Upper lobe of right lung (tissue), 1 donor: ENCODE measurements at regions not wholly inside any gene's neighbourhood (a gene's known extent, or its start where the extent isn't known, plus 50 kb on each side); places are given as distances from the start of the nearest gene placed in this dataset.

Experiments used
- ATAC-seq: fragments of 200-7000 bp; cut with Tn5 transposase; one replicate; pipeline ENCODE4 v1.9.1; 2020; ENCODE audit warnings: mild to moderate bottlenecking, moderate library complexity
- DNase-seq: peaks from one replicate; pipeline ENCODE4 v3.0.0-alpha.2; 2020
- H3K27ac ChIP-seq: fragments of 200-600 bp; one replicate; pipeline ENCODE4 v1.8.0; 2022
- H3K27me3 ChIP-seq: fragments of 200-600 bp; one replicate; pipeline ENCODE4 v1.8.0; 2022; ENCODE audit warnings: mild to moderate bottlenecking
- H3K36me3 ChIP-seq: fragments of 200-600 bp; one replicate; pipeline ENCODE4 v1.8.0; 2022
- H3K4me1 ChIP-seq: fragments of 200-600 bp; one replicate; pipeline ENCODE4 v1.8.0; 2022
- H3K4me3 ChIP-seq: fragments of 200-600 bp; one replicate; pipeline ENCODE4 v1.8.0; 2022; ENCODE audit warnings: mild to moderate bottlenecking
- H3K9me3 ChIP-seq: fragments of 200-600 bp; one replicate; pipeline ENCODE4 v1.8.0; 2022
- intact Hi-C: fragments of 100-400 bp; cut with DNase I; formaldehyde crosslinking; loops from one replicate; pipeline ENCODE4 v1.11.0; 2022
- TF ChIP-seq, protein P1 (sequence below): fragments of 200-600 bp; IDR thresholded peaks from one replicate; pipeline ENCODE4 v1.8.0; 2022; ENCODE audit warnings: antibody characterized with exemption
- donor health status: DM: no; HTN: yes; CAD: no; lungs with severe emphysema.

DNA sequence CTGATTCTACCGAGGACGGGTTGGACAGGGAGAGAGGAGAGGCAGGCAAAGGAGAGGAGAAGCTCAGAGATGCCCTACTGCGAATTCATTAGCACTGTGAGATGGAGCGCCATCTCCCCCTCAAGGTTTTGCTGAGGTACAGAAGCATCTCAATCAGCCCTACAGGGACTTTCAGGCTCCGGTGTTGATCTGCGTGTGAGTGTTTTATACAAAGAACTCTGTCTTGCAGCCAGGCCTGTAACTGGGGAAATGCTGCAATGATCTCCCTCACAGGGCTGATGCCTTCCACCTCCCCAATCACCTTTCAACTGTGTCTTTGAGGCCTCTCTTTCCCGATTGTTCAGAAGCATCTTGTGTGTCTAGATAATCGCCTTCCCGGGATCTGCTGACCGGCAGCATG lies 74.8 kb downstream of the IRX6 start:
- ATAC-seq = no peak
- H3K27me3 ChIP-seq = peaks cover 20% of the 10 kb centered on the region
- H3K36me3 ChIP-seq = no peaks in the 10 kb centered on the region
- H3K9me3 ChIP-seq = no peaks in the 10 kb centered on the region
- no peak for DNase-seq
- intact Hi-C loops = no loop called here
- H3K4me3 ChIP-seq = no peak overlapping the region
- no peak overlapping the region for H3K27ac ChIP-seq
- no peaks in the 10 kb centered on the region for H3K4me1 ChIP-seq
- TF ChIP-seq, protein P1, sequence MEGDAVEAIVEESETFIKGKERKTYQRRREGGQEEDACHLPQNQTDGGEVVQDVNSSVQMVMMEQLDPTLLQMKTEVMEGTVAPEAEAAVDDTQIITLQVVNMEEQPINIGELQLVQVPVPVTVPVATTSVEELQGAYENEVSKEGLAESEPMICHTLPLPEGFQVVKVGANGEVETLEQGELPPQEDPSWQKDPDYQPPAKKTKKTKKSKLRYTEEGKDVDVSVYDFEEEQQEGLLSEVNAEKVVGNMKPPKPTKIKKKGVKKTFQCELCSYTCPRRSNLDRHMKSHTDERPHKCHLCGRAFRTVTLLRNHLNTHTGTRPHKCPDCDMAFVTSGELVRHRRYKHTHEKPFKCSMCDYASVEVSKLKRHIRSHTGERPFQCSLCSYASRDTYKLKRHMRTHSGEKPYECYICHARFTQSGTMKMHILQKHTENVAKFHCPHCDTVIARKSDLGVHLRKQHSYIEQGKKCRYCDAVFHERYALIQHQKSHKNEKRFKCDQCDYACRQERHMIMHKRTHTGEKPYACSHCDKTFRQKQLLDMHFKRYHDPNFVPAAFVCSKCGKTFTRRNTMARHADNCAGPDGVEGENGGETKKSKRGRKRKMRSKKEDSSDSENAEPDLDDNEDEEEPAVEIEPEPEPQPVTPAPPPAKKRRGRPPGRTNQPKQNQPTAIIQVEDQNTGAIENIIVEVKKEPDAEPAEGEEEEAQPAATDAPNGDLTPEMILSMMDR = no peak

DNA sequence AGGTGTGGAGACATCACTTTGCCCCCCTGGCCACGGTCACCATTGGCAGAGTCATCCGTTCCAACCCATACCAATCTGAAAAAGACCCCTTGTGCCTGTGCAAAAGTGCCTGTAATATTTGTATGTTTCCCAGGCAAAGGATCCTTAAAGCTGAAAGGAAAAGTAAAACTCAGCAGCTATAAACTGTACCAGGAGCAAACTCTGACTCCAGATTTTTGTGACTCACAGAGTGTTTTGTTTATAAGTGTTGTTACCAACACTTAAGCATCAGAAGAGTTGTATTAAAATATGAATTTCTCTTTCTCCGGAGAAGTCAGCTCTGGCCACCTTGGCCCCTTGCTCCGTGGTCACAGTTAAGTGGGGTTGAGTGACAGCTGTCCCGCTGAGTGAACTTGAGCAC lies 75.9 kb downstream of the IRX6 start:
- Histone ChIP-seq H3K9me3 (no peaks in the 10 kb centered on the region), H3K27me3 (peaks cover 20% of the 10 kb centered on the region), H3K27ac (no peak overlapping the region), H3K4me3 (no peak overlapping the region), H3K36me3 (no peaks in the 10 kb centered on the region), H3K4me1 (no peaks in the 10 kb centered on the region)
- ATAC-seq = no peak
- intact Hi-C loops = no loop called here
- DNase-seq = no peak
- TF ChIP-seq, protein P1 = no peak

DNA sequence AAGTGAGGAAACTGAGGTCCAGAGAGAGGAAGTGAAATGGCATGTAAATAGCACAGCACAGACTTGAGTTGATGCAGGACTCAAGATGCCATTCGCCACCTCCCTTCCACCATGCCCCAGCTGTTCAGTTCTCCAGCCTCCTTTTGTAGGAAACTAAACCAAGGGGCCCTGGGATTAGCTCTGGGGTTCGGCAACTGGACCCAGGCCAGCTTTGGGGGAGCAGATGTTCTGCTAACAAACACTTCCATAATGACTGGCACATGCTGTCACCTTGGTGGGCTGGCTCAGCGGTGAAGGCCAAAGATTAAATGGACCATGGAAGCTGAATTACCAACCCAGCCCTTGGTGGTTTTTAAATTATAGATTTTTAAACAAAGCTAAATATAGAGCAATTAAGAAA lies 77.0 kb downstream of the IRX6 start:
- Histone ChIP-seq H3K4me3 (no peak overlapping the region), H3K4me1 (no peaks in the 10 kb centered on the region), H3K36me3 (no peaks in the 10 kb centered on the region), H3K27me3 (peaks cover 20% of the 10 kb centered on the region), H3K27ac (no peak overlapping the region), H3K9me3 (no peaks in the 10 kb centered on the region)
- ATAC-seq (no peak), DNase-seq (no peak)
- intact Hi-C loops = no loop called here
- TF ChIP-seq, protein P1 = no peak

DNA sequence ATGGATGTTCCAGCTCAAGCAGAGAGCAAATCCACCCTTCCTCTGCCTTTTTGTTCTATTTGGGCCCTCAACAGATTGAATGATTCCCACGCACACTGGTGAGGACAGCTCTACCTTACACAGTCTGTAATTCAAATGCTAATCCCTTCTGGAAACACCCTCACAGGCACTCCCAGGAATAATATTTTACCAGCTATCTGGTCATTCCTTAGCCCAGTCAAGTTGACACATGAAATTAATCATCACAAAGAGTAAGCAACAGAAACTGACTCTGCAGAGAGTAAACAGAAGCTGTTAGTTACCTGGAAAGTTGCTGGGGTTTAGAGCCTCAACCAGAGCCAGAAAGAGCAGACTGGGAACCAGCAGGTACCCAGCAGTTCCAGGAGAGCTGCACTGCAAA lies 75.5 kb upstream of the MMP2 start:
- Histone ChIP-seq H3K27ac (no peak overlapping the region), H3K4me3 (no peak overlapping the region), H3K4me1 (no peaks in the 10 kb centered on the region), H3K27me3 (peaks cover 20% of the 10 kb centered on the region), H3K9me3 (no peaks in the 10 kb centered on the region), H3K36me3 (no peaks in the 10 kb centered on the region)
- TF ChIP-seq, protein P1 = no peak
- no peak for ATAC-seq
- no peak for DNase-seq
- intact Hi-C loops = no loop called here

DNA sequence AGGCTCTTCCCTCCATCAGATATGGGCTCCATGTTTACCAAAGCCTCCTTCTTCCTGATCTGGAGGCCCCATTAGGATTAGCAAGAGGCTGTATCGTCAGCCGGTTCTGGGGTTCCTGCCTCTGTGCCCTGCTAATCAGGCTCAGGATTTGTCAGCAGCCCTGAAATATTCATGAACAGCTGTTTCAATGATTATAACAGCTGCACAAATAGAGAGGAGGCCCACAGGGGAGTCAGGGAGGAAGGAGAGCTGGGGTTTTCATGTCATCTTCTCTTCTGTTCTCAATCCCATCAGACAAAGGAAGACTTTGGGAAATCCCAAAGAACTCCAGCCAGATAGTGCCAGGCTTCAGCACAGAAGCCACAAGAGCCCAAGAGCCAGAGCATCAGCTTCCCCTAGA lies 72.3 kb upstream of the MMP2 start:
- ATAC-seq = no peak
- intact Hi-C loops = no loop called here
- no peak overlapping the region for H3K27ac ChIP-seq
- no peaks in the 10 kb centered on the region for H3K9me3 ChIP-seq
- TF ChIP-seq, protein P1 = no peak
- H3K27me3 ChIP-seq = peaks cover 15% of the 10 kb centered on the region
- no peak for DNase-seq
- no peaks in the 10 kb centered on the region for H3K36me3 ChIP-seq
- H3K4me3 ChIP-seq = no peak overlapping the region
- no peaks in the 10 kb centered on the region for H3K4me1 ChIP-seq

DNA sequence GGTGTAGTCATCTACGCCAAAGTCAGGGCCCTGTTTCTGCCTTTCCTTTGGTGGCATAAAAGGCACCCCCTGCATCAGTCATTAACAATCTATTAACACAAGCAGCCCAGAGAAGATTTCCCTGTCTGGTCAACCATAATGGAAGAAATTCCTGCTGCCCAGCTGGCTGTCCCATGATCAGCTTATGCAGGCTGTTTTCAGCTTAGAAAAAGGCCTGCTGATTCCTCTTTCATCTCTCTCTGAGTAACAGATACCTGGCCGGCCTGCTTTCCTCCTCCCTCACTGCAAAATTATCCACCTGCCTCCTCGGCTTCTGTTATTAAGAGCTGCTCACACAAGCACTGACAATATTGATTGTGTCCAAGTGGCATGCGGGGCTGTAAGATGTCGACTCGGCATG lies 70.3 kb upstream of the MMP2 start:
- H3K27ac ChIP-seq = no peak overlapping the region
- no peaks in the 10 kb centered on the region for H3K36me3 ChIP-seq
- H3K4me1 ChIP-seq = no peaks in the 10 kb centered on the region
- TF ChIP-seq, protein P1 = no peak
- H3K4me3 ChIP-seq = no peak overlapping the region
- no peaks in the 10 kb centered on the region for H3K9me3 ChIP-seq
- ATAC-seq = no peak
- intact Hi-C loops = no loop called here
- no peaks in the 10 kb centered on the region for H3K27me3 ChIP-seq
- DNase-seq = no peak
